Pancreas (tissue), 10 donors: ENCODE measurements at regions not wholly inside any gene's neighbourhood (a gene's known extent, or its start where the extent isn't known, plus 50 kb on each side); places are given as distances from the start of the nearest gene placed in this dataset.

Experiments used
- ATAC-seq, 4 donors: fragments of 200-7000 bp; cut with Tn5 transposase; one replicate each; pipeline versions ENCODE4 v1.8.0 to v1.9.1; 2020; ENCODE audit warnings: mild to moderate bottlenecking in 4 of 4, moderate library complexity in 4 of 4
- DNase-seq, 6 donors: peaks; one replicate each; pipeline ENCODE4 v3.0.0-alpha.2; 2020
- FAIRE-seq: peaks from 2 replicates; lab custom pipeline; 2012; peaks lifted over from hg19 to GRCh38; lab: Jason Lieb, UNC
- H3K27ac ChIP-seq, 4 donors: fragments of 200-600 bp; sonication (generic); 1 replicate in 3 of 4; 2 replicates in 1 of 4; pipeline versions ENCODE4 v1.5.0 to v1.8.0; 2020
- H3K27me3 ChIP-seq, 4 donors: fragments of 200-600 bp; one replicate each; pipeline ENCODE4 v1.8.0; 2021
- H3K36me3 ChIP-seq, 3 donors: fragments of 200-600 bp; sonication (generic) in 1 of 3; one replicate each; pipeline versions ENCODE4 v1.5.0 to v1.8.0; 2020 to 2021
- H3K4me1 ChIP-seq, 3 donors: fragments of 200-600 bp; one replicate each; pipeline ENCODE4 v1.8.0; 2021
- H3K4me3 ChIP-seq, 4 donors: fragments of 200-600 bp; sonication (generic) in 2 of 4; one replicate each; pipeline versions ENCODE4 v1.5.0 to v1.8.0; 2020 to 2021
- H3K9me3 ChIP-seq, 4 donors: fragments of 200-600 bp; one replicate each; pipeline ENCODE4 v1.8.0; 2021
- WGBS, 2 donors: extraction: QIAGEN DNeasy Blood & Tissue Kit; methylation state at CpG; one replicate each; pipeline ENCODE4 v1.1.7; 2013; 5-methylcytosine and 5-hydroxymethylcytosine counted together
- intact Hi-C, 3 donors: fragments of 100-400 bp; cut with DNase I; formaldehyde crosslinking; loops; one replicate each; pipeline versions ENCODE4 v1.11.1 to v1.14.2; 2022
- TF ChIP-seq, protein P1 (sequence below), 4 donors: fragments of 200-600 bp; sonication (generic) in 3 of 4; IDR thresholded peaks; one replicate each; pipeline versions ENCODE4 v1.5.0 to v1.8.0; 2021; ENCODE audit warnings: antibody characterized with exemption in 4 of 4
- donor health status: healthy with polysubstance abuse.
- donor health status: DM: no; HTN: no; CAD: no; lungs with moderate emphysema.
- donor health status: DM: no; HTN: no; CAD: no.
- donor health status: control.
- donor health status: control.
- donor health status: Bipolar disorder and iron deficiency.
- donor health status: DM: yes; HTN: yes; CAD: no.
- donor health status: DM: no; HTN: no; CAD: no.
- donor health status: DM: no; HTN: no; CAD: no.
- donor health status: DM: yes; HTN: yes; CAD: no.

GRCh38 chr20:52361650-52362049 lies 170.1 kb upstream of the ZFP64 start:
- Histone ChIP-seq H3K4me3 (no peak overlapping the region), H3K4me1 (no peaks in the 10 kb centered on the region), H3K9me3 (no peaks in the 10 kb centered on the region), H3K27ac (no peak overlapping the region), H3K36me3 (no peaks in the 10 kb centered on the region), H3K27me3 (no peaks in the 10 kb centered on the region)
- TF ChIP-seq, protein P1, sequence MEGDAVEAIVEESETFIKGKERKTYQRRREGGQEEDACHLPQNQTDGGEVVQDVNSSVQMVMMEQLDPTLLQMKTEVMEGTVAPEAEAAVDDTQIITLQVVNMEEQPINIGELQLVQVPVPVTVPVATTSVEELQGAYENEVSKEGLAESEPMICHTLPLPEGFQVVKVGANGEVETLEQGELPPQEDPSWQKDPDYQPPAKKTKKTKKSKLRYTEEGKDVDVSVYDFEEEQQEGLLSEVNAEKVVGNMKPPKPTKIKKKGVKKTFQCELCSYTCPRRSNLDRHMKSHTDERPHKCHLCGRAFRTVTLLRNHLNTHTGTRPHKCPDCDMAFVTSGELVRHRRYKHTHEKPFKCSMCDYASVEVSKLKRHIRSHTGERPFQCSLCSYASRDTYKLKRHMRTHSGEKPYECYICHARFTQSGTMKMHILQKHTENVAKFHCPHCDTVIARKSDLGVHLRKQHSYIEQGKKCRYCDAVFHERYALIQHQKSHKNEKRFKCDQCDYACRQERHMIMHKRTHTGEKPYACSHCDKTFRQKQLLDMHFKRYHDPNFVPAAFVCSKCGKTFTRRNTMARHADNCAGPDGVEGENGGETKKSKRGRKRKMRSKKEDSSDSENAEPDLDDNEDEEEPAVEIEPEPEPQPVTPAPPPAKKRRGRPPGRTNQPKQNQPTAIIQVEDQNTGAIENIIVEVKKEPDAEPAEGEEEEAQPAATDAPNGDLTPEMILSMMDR (IDR thresholded peaks at IDR 0.05): no peak
- no peak for ATAC-seq
- intact Hi-C loops: no loop called here
- no peak for DNase-seq
- WGBS, 2 donors: 30 to 33% methylated on average over 3 of the region's 3 CpGs
- no peak for FAIRE-seq

- Histone ChIP-seq H3K27me3 (no peaks in the 10 kb centered on the region), H3K4me1 (no peaks in the 10 kb centered on the region), H3K36me3 (no peaks in the 10 kb centered on the region), H3K4me3 (no peak overlapping the region), H3K27ac (no peak overlapping the region), H3K9me3 (peaks cover 0 to 6% (median 0%) of the 10 kb centered on the region in 4 donors)
- no peak for FAIRE-seq
- no peak for DNase-seq
- TF ChIP-seq, protein P1 (IDR thresholded peaks at IDR 0.05): no peak
- intact Hi-C loops: no loop called here
- 52 to 57% methylated on average over 3 of the region's 3 CpGs for WGBS, 2 donors
- no peak for ATAC-seq
Measured at GRCh38 chr20:52349806-52350205, 158.2 kb upstream of the ZFP64 start.

GRCh38 chr20:52348434-52348833 lies 156.9 kb upstream of the ZFP64 start:
- H3K36me3 ChIP-seq: no peaks in the 10 kb centered on the region
- intact Hi-C loops: no loop called here
- H3K4me3 ChIP-seq: no peak overlapping the region
- TF ChIP-seq, protein P1 (IDR thresholded peaks at IDR 0.05): no peak
- WGBS, 2 donors: 72 to 83% methylated on average over 2 of the region's 2 CpGs
- ATAC-seq: no peak
- H3K27ac ChIP-seq: no peak overlapping the region
- FAIRE-seq: no peak
- no peak for DNase-seq
- no peaks in the 10 kb centered on the region for H3K4me1 ChIP-seq
- H3K9me3 ChIP-seq: no peaks in the 10 kb centered on the region
- H3K27me3 ChIP-seq: no peaks in the 10 kb centered on the region

GRCh38 chr20:52346797-52347196 lies 155.2 kb upstream of the ZFP64 start:
- TF ChIP-seq, protein P1 (IDR thresholded peaks at IDR 0.05): no peak

GRCh38 chr20:52342913-52343312 lies 151.3 kb upstream of the ZFP64 start:
- FAIRE-seq (no peak), ATAC-seq (no peak), DNase-seq (no peak)
- TF ChIP-seq, protein P1 (IDR thresholded peaks at IDR 0.05): no peak
- Histone ChIP-seq H3K27me3 (no peaks in the 10 kb centered on the region), H3K36me3 (no peaks in the 10 kb centered on the region), H3K4me1 (no peaks in the 10 kb centered on the region), H3K9me3 (no peaks in the 10 kb centered on the region), H3K27ac (no peak overlapping the region), H3K4me3 (no peak overlapping the region)
- intact Hi-C loops: no loop called here
- 58 to 68% methylated on average over 3 of the region's 3 CpGs for WGBS, 2 donors

More at GRCh38 chr20:52346797-52347196, 155.2 kb upstream of the ZFP64 start:
- ATAC-seq: no peak
- 63 to 67% methylated on average over 2 of the region's 2 CpGs for WGBS, 2 donors
- Histone ChIP-seq H3K4me3 (no peak overlapping the region), H3K9me3 (no peaks in the 10 kb centered on the region), H3K36me3 (no peaks in the 10 kb centered on the region), H3K27me3 (no peaks in the 10 kb centered on the region), H3K27ac (no peak overlapping the region), H3K4me1 (no peaks in the 10 kb centered on the region)
- intact Hi-C loops: no loop called here
- no peak for DNase-seq
- FAIRE-seq: no peak
